Caco-2 (cell line): ENCODE measurements at regions not wholly inside any gene's neighbourhood (a gene's known extent, or its start where the extent isn't known, plus 50 kb on each side); places are given as distances from the start of the nearest gene placed in this dataset.

Experiments
- BruUV-seq: library from RNA; stranded (reverse); fragments of 400-500 nt; replicated peaks from 2 replicates; lab custom pipeline; 2021; lab: Mats Ljungman, UMichigan
- CTCF ChIA-PET: fragments of 300-600 bp; sonication (Branson Sonifier 250); formaldehyde crosslinking; loops from one replicate; lab custom pipeline; 2022; ENCODE audit warnings: antibody characterized with exemption; lab: Charles Lee
- POLR2A ChIA-PET: fragments of 300-600 bp; sonication (Branson Sonifier 250); formaldehyde crosslinking; loops from one replicate; lab custom pipeline; 2022; ENCODE audit warnings: antibody characterized with exemption; lab: Charles Lee
- DNase-seq, 2 experiments: peaks; one replicate each; pipeline versions ENCODE4 v3.0.0 to v3.0.0-alpha.2; 2020 to 2022
- H3K27me3 ChIP-seq: replicated peaks from 2 replicates; pipeline ENCODE4 v1.6.0; 2011; ENCODE audit warnings: low read length; ENCODE audit not compliant: control insufficient read depth, insufficient read depth
- H3K36me3 ChIP-seq: 2 replicates; pipeline ENCODE4 v1.5.1; 2011; ENCODE audit warnings: low read length; ENCODE audit not compliant: control insufficient read depth, insufficient read depth
- H3K4me1 ChIP-seq: fragments of 250-450 bp; sonication (Bioruptor Pico); 2 replicates; pipeline ENCODE4 v1.5.1; 2020; ENCODE audit warnings: mild to moderate bottlenecking
- H3K4me3 ChIP-seq: 2 replicates; pipeline ENCODE4 v1.5.1; 2011; ENCODE audit warnings: low read depth, mild to moderate bottlenecking, control low read depth, low read length
- H3K9me3 ChIP-seq: fragments of 250-450 bp; sonication (Bioruptor Pico); 2 replicates; pipeline ENCODE4 v1.5.1; 2020; ENCODE audit warnings: mild to moderate bottlenecking, moderate library complexity
- H3K27ac Mint-ChIP-seq: one replicate; pipeline ENCODE4 v1.8.0; 2022; ENCODE audit warnings: mixed read lengths; ENCODE audit not compliant: unreplicated experiment
- H3K27me3 Mint-ChIP-seq: one replicate; pipeline ENCODE4 v1.8.0; 2022; ENCODE audit warnings: mixed read lengths; ENCODE audit not compliant: insufficient read depth, unreplicated experiment
- H3K36me3 Mint-ChIP-seq: one replicate; pipeline ENCODE4 v1.8.0; 2022; ENCODE audit warnings: mild to moderate bottlenecking, mixed read lengths; ENCODE audit not compliant: insufficient read depth, unreplicated experiment
- H3K4me1 Mint-ChIP-seq: one replicate; pipeline ENCODE4 v1.8.0; 2022; ENCODE audit warnings: low read depth, mixed read lengths; ENCODE audit not compliant: unreplicated experiment
- H3K4me3 Mint-ChIP-seq: one replicate; pipeline ENCODE4 v1.8.0; 2022; ENCODE audit warnings: mild to moderate bottlenecking, moderate library complexity, mixed read lengths; ENCODE audit not compliant: unreplicated experiment
- H3K9me3 Mint-ChIP-seq: one replicate; pipeline ENCODE4 v1.8.0; 2022; ENCODE audit warnings: mixed read lengths; ENCODE audit not compliant: unreplicated experiment
- intact Hi-C: fragments of 100-400 bp; cut with micrococcal nuclease; formaldehyde crosslinking; loops from one replicate; pipeline ENCODE4 v1.10.0; 2022; ENCODE audit not compliant: unreplicated experiment
- TF ChIP-seq, protein P1 (sequence below), 2 experiments: fragments of 200-600 bp in 1 of 2; IDR thresholded peaks; 1 replicate in 1 of 2; 2 replicates in 1 of 2; pipeline versions ENCODE4 v1.5.1 to v1.8.0; 2011 to 2022; ENCODE audit warnings: antibody characterized with exemption in 1 of 2, control low read depth in 1 of 2, inconsistent platforms in 1 of 2, low read depth in 1 of 2, low read length in 1 of 2, mild to moderate bottlenecking in 1 of 2, moderate library complexity in 1 of 2; ENCODE audit not compliant: insufficient read depth in 1 of 2, severe bottlenecking in 1 of 2, unreplicated experiment in 1 of 2

DNA sequence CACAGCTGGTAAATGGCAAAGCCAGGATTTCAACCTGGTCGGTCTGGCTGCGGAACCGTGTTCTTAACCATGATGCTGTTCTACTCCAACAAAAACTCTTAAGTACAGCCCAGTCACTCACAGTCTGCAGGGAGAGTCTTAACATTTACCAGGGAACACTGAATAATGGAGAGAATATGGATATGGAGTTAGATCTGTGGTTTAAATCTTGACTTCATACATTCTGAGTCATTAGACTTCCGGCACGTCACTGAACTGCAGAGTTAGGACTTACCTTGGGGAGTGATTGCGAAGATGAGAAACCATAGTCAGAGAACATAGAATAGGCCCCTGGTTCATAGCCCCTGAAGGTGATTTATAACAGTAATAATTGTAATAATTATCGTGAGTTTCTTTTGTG is 61.7 kb downstream of the ADRA2A start:
- no peaks in the 10 kb centered on the region for H3K36me3 ChIP-seq
- intact Hi-C loops = no loop called here
- TF ChIP-seq, protein P1, sequence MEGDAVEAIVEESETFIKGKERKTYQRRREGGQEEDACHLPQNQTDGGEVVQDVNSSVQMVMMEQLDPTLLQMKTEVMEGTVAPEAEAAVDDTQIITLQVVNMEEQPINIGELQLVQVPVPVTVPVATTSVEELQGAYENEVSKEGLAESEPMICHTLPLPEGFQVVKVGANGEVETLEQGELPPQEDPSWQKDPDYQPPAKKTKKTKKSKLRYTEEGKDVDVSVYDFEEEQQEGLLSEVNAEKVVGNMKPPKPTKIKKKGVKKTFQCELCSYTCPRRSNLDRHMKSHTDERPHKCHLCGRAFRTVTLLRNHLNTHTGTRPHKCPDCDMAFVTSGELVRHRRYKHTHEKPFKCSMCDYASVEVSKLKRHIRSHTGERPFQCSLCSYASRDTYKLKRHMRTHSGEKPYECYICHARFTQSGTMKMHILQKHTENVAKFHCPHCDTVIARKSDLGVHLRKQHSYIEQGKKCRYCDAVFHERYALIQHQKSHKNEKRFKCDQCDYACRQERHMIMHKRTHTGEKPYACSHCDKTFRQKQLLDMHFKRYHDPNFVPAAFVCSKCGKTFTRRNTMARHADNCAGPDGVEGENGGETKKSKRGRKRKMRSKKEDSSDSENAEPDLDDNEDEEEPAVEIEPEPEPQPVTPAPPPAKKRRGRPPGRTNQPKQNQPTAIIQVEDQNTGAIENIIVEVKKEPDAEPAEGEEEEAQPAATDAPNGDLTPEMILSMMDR (IDR thresholded peaks at IDR 0.05; ENCODE audit: insufficient read depth in 1 of 2, low read depth in 1 of 2, low read length in 1 of 2, severe bottlenecking in 1 of 2, unreplicated experiment in 1 of 2) = no peak
- peaks cover 26% of the 10 kb centered on the region for H3K27me3 Mint-ChIP-seq
- H3K4me3 Mint-ChIP-seq = no peak overlapping the region
- no peaks in the 10 kb centered on the region for H3K36me3 Mint-ChIP-seq
- no peaks in the 10 kb centered on the region for H3K4me1 ChIP-seq
- H3K4me3 ChIP-seq = no peak overlapping the region
- ChIA-PET POLR2A (no interaction called here), CTCF (no interaction called here)
- H3K27me3 ChIP-seq = no peaks in the 10 kb centered on the region
- no peak overlapping the region for H3K27ac Mint-ChIP-seq
- peaks cover 6% of the 10 kb centered on the region for H3K4me1 Mint-ChIP-seq
- no TSS peak for BruUV-seq
- no peaks in the 10 kb centered on the region for H3K9me3 ChIP-seq
- no peak for DNase-seq
- no peaks in the 10 kb centered on the region for H3K9me3 Mint-ChIP-seq

DNA sequence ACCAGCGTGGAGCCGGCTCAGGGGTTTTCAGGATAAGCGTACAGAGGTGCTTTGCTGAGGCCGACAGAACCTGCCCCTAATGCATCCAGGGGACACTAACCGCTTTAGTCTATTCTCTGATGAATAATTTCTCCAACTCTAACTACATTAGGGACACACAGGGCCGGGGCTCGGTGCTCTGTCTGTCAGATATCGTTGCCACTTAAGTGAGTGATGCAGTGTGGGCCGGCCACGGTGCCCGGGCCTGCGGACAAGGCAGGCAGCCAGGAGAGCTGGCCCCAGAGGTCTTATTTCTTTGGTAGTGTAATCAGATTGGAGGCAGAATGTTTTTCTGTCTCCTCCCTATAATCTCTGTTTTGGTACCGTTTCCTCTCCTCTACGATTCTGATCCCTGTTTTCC is 62.7 kb downstream of the ADRA2A start:
- no peaks in the 10 kb centered on the region for H3K36me3 ChIP-seq
- no peak overlapping the region for H3K4me3 ChIP-seq
- DNase-seq = no peak
- no peaks in the 10 kb centered on the region; the same call in 1 of the 2 replicates for H3K27me3 ChIP-seq
- H3K4me3 Mint-ChIP-seq = no peak overlapping the region
- no peaks in the 10 kb centered on the region for H3K9me3 ChIP-seq
- ChIA-PET CTCF (no interaction called here), POLR2A (no interaction called here)
- no peaks in the 10 kb centered on the region for H3K9me3 Mint-ChIP-seq
- BruUV-seq = no TSS peak
- no peaks in the 10 kb centered on the region for H3K36me3 Mint-ChIP-seq
- no peak overlapping the region for H3K27ac Mint-ChIP-seq
- intact Hi-C loops = no loop called here
- H3K4me1 ChIP-seq = no peaks in the 10 kb centered on the region
- H3K27me3 Mint-ChIP-seq = peaks cover 20% of the 10 kb centered on the region
- TF ChIP-seq, protein P1 (IDR thresholded peaks at IDR 0.05; ENCODE audit: insufficient read depth in 1 of 2, low read depth in 1 of 2, low read length in 1 of 2, severe bottlenecking in 1 of 2, unreplicated experiment in 1 of 2) = no peak
- H3K4me1 Mint-ChIP-seq = peaks cover 6% of the 10 kb centered on the region

DNA sequence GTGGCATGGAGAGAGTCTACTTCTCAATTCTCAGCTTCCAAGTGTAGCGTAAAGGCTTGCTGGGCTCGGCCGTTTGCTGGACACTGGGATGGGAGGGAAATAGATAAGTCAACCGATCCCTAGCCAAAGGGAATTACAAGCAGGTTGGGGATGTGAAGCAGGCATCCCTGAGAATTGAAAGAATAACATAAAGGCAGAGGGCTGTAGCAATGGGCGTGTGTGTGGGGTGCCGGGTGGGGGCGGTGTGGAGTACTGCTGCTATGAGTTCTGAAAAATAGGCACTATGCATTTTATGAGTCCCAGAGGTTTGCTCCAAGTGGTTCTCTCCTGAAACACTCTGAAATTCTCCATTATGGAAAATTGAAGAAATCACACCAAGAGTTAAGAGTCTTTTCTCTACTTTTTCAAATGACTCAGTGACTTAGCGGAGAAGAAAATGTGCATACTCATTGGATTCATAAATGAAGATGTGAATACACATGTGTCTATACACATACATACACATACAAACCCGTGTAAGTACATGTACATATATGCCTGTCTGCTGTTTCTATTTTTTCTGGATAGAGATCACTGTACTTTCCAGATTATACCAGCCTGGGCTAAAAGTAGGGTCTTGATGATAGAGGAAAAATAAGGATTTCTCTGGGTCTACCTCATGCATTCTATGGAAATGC is 65.4 kb downstream of the ADRA2A start:
- POLR2A ChIA-PET = no interaction called here
- Mint-ChIP-seq H3K4me1 (peaks cover 6% of the 10 kb centered on the region), H3K4me3 (no peak overlapping the region), H3K27me3 (peaks cover 29% of the 10 kb centered on the region), H3K36me3 (no peaks in the 10 kb centered on the region), H3K9me3 (no peaks in the 10 kb centered on the region), H3K27ac (no peak overlapping the region)
- no peak overlapping the region for H3K4me3 ChIP-seq
- TF ChIP-seq, protein P1 (IDR thresholded peaks at IDR 0.05; ENCODE audit: insufficient read depth in 1 of 2, low read depth in 1 of 2, low read length in 1 of 2, severe bottlenecking in 1 of 2, unreplicated experiment in 1 of 2) = no peak
- H3K4me1 ChIP-seq = no peaks in the 10 kb centered on the region
- intact Hi-C loops = no loop called here
- no peaks in the 10 kb centered on the region; the same call in 1 of the 2 replicates for H3K27me3 ChIP-seq
- CTCF ChIA-PET = no interaction called here
- DNase-seq = no peak
- no TSS peak for BruUV-seq
- H3K36me3 ChIP-seq = no peaks in the 10 kb centered on the region
- no peaks in the 10 kb centered on the region for H3K9me3 ChIP-seq
